T1000 (cell line): ENCODE measurements at regions not wholly inside any gene's neighbourhood (a gene's known extent, or its start where the extent isn't known, plus 50 kb on each side); places are given as distances from the start of the nearest gene placed in this dataset.
"Not testable (repeated sequence)": the region's sequence is repeated elsewhere in the genome, so short reads cannot be mapped to it uniquely, and the experiment has no call there.

Experiments used
- DNase-seq: peaks from one replicate; lab custom pipeline; 2025; ENCODE audit warnings: mixed read lengths; lab: John Stamatoyannopoulos, UW

GRCh38 chr15:26075770-26076169, 212.6 kb upstream of the ATP10A start:
- DNase-seq = no peak

- no peak for DNase-seq
Measured at GRCh38 chr15:26073430-26074333, 210.6 kb upstream of the ATP10A start.

- no peak for DNase-seq
Measured at GRCh38 chr15:26070095-26070532, 207.0 kb upstream of the ATP10A start.

- no peak for DNase-seq
Measured at GRCh38 chr15:26069231-26069641, 206.1 kb upstream of the ATP10A start.

GRCh38 chr15:26066896-26067295, 203.8 kb upstream of the ATP10A start:
- DNase-seq = no peak

DNA sequence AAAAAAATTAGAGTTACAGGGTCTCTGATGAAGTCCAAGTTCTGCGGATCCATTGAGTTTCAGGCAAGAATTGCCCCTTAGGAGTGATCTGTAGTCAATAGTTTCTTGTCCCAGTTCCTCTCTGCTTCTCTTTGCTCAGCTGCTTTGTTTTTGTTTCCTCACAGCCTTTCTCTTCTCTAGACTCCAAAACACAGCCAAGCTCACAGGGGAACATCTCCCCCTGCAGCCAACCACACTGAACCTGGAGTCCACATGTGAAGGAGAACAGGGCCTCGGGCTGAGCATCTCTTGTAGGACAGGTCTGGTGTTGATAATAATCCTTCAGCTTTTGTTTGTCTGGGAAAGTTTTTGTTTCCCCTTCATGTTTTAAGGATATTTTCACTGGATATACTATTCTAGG, 202.6 kb upstream of the ATP10A start:
- no peak for DNase-seq

DNA sequence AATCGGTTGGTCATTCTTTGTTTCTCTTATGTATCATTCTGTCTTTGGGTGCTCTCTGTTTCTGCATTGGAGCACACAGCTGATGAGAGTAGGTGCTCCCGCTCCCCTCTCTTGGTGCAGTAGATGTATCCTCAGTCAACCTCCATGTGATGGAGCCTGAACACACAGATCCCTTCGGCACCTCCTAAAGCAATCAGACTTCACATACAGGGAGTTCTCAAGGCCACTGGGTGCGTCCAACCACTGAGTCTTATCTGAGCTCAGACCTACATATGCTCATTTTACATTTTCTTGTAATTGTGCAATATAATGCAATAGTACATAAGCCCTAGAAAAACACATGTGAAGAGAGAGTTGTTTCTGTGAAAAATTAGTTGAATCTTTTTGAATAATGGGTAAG, 198.1 kb upstream of the ATP10A start:
- no peak for DNase-seq

- not testable (repeated sequence) for DNase-seq
Measured at GRCh38 chr15:26056766-26057165, 193.6 kb upstream of the ATP10A start.

GRCh38 chr15:26051761-26052675, 188.9 kb upstream of the ATP10A start:
- no peak for DNase-seq

DNA sequence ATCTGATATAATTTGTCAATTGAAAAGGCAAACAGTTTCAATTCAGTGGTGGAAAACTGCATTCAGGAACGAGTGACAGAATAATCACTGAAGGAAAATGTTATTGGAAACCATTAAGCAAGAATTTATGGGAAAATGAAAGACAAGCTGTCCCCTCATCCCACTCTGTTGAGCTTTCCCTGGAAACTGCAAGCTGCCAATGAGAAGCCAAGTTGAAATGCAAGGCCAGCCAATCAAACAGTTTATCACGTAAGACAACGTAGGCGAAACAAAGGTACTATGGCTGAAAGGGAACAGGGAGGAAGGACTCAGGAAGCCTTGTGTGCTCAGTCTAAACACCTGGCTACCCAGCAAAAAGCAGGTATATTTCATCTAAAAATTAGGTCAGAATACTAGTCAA, 187.9 kb upstream of the ATP10A start:
- no peak for DNase-seq

- DNase-seq = no peak
Measured at GRCh38 chr15:26049900-26050657, 187.0 kb upstream of the ATP10A start.

GRCh38 chr15:26048669-26049068, 185.5 kb upstream of the ATP10A start:
- DNase-seq = no peak

GRCh38 chr15:26045516-26045915, 182.4 kb upstream of the ATP10A start:
- DNase-seq = no peak

DNA sequence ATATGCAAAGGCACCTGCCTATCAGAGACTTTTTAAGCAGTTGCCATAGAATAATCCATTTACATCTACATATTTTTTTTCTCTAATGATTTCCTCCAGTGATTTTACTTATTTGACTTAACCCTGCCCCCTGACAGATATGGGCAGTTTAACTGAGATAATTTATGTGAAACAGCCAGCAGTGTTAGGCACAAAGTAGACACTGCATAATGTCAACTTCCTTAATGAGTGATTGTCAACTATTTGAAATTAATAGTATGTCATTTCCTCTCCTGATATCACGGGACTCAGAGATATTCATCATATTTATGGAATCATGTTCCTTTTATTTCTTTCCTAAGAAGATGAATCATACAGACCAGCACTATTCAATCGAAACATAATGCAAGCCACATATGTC, 179.9 kb upstream of the ATP10A start:
- DNase-seq = no peak

- DNase-seq = no peak
Measured at GRCh38 chr15:26038693-26039092, 175.6 kb upstream of the ATP10A start.

GRCh38 chr15:26037369-26037768, 174.2 kb upstream of the ATP10A start:
- no peak for DNase-seq

DNA sequence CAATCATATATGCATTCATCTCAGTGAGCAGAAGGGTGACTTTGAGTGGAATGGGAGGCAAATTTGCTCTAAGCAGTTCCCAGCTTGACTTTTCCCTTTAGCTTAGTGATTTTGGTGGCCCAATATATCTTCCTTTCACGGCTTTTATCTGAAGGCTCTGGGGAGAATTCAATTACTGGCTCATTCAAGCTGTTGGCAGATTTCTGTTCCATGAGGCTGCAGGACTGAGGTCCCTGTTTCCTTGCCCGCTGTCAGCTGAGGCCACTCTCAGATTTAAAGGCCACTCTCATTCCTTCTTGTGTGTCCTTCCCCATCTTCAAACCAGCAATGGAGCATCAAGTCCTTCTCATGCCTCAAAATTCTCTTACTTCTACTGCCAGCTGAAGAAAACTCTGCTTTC, 170.4 kb upstream of the ATP10A start:
- DNase-seq = no peak

DNA sequence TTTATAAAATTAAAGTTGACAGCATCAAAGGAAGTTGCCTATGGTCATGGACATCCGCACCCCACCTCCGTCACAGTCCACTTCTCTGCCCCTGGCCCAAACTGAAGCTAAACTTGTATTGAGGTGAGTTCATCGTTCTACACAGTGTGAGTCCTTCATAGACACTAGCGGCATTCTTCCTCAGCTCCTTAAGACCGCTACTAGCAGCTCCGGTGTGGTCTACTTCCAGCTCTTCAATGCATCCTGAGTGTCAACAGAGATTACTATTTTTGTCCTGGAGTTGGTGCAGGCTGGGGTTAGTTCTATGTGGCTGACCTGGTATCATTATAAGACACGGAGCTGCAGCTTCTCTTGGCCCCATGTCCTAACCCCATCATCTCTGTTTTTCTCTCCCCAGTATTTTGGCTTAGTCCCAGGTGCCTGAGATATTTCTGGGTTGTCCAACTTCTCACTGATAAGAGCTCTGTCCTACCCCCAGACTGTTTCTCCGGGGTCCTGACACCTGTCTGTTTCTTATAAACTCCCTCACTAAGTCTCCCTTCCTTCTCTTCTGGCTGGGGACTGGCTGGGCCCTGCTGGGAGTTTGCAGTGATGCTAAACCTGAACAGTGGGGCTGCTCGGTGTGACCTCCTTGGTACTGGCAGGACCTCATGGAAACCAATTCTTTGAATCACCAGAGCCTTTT, 169.2 kb upstream of the ATP10A start:
- DNase-seq = no peak

- DNase-seq = not testable (repeated sequence)
Measured at GRCh38 chr15:26029586-26029985, 166.5 kb upstream of the ATP10A start.

DNA sequence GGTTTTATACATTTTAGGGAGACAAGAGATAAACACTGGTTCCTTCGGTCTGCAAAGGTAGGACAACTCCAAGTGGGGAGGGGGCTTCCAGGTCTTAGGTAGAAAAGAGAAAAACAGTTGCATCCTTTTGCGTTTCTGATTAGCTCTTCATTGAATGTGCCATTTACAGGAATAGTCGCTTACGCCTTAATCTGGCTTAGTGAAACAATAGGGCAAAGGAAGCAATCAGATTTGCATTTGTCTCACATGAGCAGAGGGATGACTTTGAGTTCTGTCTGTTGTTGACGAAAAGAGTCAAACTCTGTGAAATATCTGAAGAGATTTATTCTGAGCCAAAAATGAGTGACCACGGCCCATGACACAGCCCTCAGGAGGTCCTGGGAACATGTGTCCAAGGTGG, 166.0 kb upstream of the ATP10A start:
- DNase-seq = no peak

- no peak for DNase-seq
Measured at GRCh38 chr15:26028086-26028740, 165.1 kb upstream of the ATP10A start.
